ENCODE measurements at regions not wholly inside any gene's neighbourhood (a gene's known extent, or its start where the extent isn't known, plus 50 kb on each side); places are given as distances from the start of the nearest gene placed in this dataset.

DNA sequence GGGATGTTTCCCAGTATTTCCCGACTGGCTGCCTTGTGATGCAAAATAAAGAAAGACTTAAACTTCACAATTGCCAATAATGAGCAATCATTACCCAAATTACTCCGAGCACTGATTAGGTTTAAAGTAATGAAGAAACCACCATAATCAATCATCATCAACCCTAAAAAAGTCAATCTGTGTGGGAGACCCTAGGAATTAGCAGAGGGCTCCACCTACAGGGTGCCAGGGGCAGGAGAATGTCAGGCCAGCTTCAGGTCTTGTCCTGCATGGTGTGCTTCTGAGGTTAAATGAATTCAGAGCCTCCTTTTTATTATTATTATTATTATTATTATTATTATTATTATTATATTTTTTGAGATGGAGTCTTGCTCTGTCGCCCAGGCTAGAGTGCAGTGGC is 478.0 kb upstream of the ARRDC4 start:
- TF ChIP-seq, protein P1, sequence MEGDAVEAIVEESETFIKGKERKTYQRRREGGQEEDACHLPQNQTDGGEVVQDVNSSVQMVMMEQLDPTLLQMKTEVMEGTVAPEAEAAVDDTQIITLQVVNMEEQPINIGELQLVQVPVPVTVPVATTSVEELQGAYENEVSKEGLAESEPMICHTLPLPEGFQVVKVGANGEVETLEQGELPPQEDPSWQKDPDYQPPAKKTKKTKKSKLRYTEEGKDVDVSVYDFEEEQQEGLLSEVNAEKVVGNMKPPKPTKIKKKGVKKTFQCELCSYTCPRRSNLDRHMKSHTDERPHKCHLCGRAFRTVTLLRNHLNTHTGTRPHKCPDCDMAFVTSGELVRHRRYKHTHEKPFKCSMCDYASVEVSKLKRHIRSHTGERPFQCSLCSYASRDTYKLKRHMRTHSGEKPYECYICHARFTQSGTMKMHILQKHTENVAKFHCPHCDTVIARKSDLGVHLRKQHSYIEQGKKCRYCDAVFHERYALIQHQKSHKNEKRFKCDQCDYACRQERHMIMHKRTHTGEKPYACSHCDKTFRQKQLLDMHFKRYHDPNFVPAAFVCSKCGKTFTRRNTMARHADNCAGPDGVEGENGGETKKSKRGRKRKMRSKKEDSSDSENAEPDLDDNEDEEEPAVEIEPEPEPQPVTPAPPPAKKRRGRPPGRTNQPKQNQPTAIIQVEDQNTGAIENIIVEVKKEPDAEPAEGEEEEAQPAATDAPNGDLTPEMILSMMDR (tag by site-specific recombination; IDR thresholded peaks at IDR 0.05): no peak
- TF ChIP-seq ZNF791 (tag by site-specific recombination; IDR thresholded peaks at IDR 0.05): no peak
- no peak for TF ChIP-seq BCL11A (tag by site-specific recombination; IDR thresholded peaks at IDR 0.05; ENCODE audit: low read depth)
- TF ChIP-seq YY1 (tag by site-specific recombination; IDR thresholded peaks at IDR 0.05): no peak
- no peak for TF ChIP-seq REST (tag by site-specific recombination; IDR thresholded peaks at IDR 0.05)
- no peak for TF ChIP-seq ZNF23 (tag by site-specific recombination; IDR thresholded peaks at IDR 0.05; ENCODE audit: borderline replicate concordance)
- TF ChIP-seq GLIS1 (tag by site-specific recombination; IDR thresholded peaks at IDR 0.05): no peak
- TF ChIP-seq ZNF175 (tag by site-specific recombination; IDR thresholded peaks at IDR 0.05): no peak
- no peak for TF ChIP-seq ZSCAN30 (tag by site-specific recombination; IDR thresholded peaks at IDR 0.05)
- no peak for TF ChIP-seq ZNF146 (tag by site-specific recombination; IDR thresholded peaks at IDR 0.05)
- no peak for TF ChIP-seq ZBTB8A (tag by site-specific recombination; IDR thresholded peaks at IDR 0.05)
- TF ChIP-seq ZNF530 (tag by site-specific recombination; IDR thresholded peaks at IDR 0.05; ENCODE audit: low read depth): no peak

Data from HEK293 (cell line).